RWPE2 (cell line): ENCODE measurements at regions not wholly inside any gene's neighbourhood (a gene's known extent, or its start where the extent isn't known, plus 50 kb on each side); places are given as distances from the start of the nearest gene placed in this dataset.
"Not testable (repeated sequence)": the region's sequence is repeated elsewhere in the genome, so short reads cannot be mapped to it uniquely, and the experiment has no call there.

Source experiments
- ATAC-seq: fragments of 200-7000 bp; cut with Tn5 transposase; 3 replicates; pipeline ENCODE4 v1.9.1; 2021; ENCODE audit warnings: low read depth
- DNase-seq: peaks from one replicate; pipeline ENCODE4 v3.0.0-alpha.2; 2020; ENCODE audit warnings: low spot score
- H3K27ac ChIP-seq: fragments of 450-650 bp; 2 replicates; pipeline ENCODE4 v1.5.1; 2017; ENCODE audit warnings: mild to moderate bottlenecking; ENCODE audit not compliant: poor library complexity, severe bottlenecking
- H3K27me3 ChIP-seq: fragments of 250-450 bp; sonication (Bioruptor Pico); 2 replicates; pipeline ENCODE4 v1.5.1; 2021; ENCODE audit warnings: mild to moderate bottlenecking, moderate library complexity; ENCODE audit not compliant: insufficient read depth, poor library complexity, severe bottlenecking
- H3K36me3 ChIP-seq: fragments of 250-450 bp; sonication (Bioruptor Pico); 2 replicates; pipeline ENCODE4 v1.5.1; 2020; ENCODE audit warnings: low read depth, mild to moderate bottlenecking, moderate library complexity
- H3K4me1 ChIP-seq: fragments of 250-450 bp; sonication (Bioruptor Pico); 2 replicates; pipeline ENCODE4 v1.5.1; 2021; ENCODE audit warnings: mild to moderate bottlenecking, moderate library complexity; ENCODE audit not compliant: insufficient read depth, poor library complexity, severe bottlenecking
- H3K4me3 ChIP-seq: fragments of 250-450 bp; sonication (Bioruptor Pico); 2 replicates; pipeline ENCODE4 v1.5.1; 2021; ENCODE audit warnings: mild to moderate bottlenecking, moderate library complexity; ENCODE audit not compliant: severe bottlenecking
- H3K9me3 ChIP-seq: fragments of 250-450 bp; sonication (Bioruptor Pico); 2 replicates; pipeline ENCODE4 v1.5.1; 2021; ENCODE audit warnings: mild to moderate bottlenecking, moderate library complexity; ENCODE audit not compliant: severe bottlenecking
- CTCF ChIP-seq: fragments of 450-650 bp; IDR thresholded peaks from one replicate; pipeline ENCODE4 v1.5.1; 2017; ENCODE audit warnings: mild to moderate bottlenecking, moderate library complexity; ENCODE audit not compliant: poor library complexity, severe bottlenecking

DNA sequence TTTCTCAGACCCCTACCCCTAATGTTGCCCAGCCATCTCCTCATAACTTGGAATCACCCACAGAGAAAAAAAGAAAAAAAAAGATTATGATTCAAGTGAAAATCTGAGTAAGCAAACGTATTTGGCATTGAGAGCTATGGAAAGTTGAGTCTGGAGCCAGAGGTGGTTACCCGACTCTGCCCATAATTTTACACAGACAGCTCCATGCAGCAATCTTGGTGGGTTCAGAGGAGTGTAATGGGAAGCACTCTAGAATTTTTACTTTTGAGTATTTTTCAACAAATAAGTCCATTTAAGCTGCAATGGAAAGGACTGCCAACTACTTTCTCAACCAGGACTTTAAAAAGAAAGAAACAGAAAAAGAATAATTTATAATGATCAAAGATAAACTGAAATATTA lies 62.7 kb downstream of the ZC3H11B start:
- no peaks in the 10 kb centered on the region for H3K4me1 ChIP-seq
- no peak for TF ChIP-seq CTCF
- no peak overlapping the region for H3K4me3 ChIP-seq
- H3K9me3 ChIP-seq = no peaks in the 10 kb centered on the region
- DNase-seq = no peak
- H3K27me3 ChIP-seq = no peaks in the 10 kb centered on the region
- no peak overlapping the region for H3K27ac ChIP-seq
- no peak for ATAC-seq
- H3K36me3 ChIP-seq = no peaks in the 10 kb centered on the region

- no peak for TF ChIP-seq CTCF
- ATAC-seq (no peak), DNase-seq (no peak)
- Histone ChIP-seq H3K27me3 (no peaks in the 10 kb centered on the region), H3K9me3 (no peaks in the 10 kb centered on the region), H3K4me1 (no peaks in the 10 kb centered on the region), H3K27ac (no peak overlapping the region), H3K36me3 (no peaks in the 10 kb centered on the region), H3K4me3 (no peak overlapping the region)
These were observed 63.7 kb downstream of the ZC3H11B start for GRCh38 chr1:219549215-219549614.

DNA sequence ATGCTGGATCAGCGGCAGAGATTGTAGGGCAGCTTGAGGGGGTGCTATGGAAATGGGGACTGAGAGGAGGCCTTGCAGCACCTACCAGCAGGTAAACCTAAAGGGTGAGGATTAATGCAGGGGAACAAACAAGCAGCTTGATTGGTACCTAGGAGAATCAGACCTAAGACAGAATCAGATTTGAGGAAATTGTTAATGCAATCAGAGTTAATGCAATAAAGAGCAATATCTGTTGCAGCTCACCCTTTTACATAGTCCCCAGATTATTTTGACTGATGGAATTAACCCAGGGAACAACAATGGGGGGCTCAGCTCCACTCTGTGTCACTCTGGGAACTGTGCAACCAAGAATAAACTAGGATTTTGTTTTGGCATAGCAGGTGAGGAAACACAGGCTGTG lies 64.5 kb downstream of the ZC3H11B start:
- no peaks in the 10 kb centered on the region for H3K4me1 ChIP-seq
- H3K4me3 ChIP-seq = no peak overlapping the region
- H3K36me3 ChIP-seq = no peaks in the 10 kb centered on the region
- H3K27me3 ChIP-seq = no peaks in the 10 kb centered on the region
- no peak for ATAC-seq
- no peak overlapping the region for H3K27ac ChIP-seq
- TF ChIP-seq CTCF = no peak
- no peak for DNase-seq
- no peaks in the 10 kb centered on the region for H3K9me3 ChIP-seq

DNA sequence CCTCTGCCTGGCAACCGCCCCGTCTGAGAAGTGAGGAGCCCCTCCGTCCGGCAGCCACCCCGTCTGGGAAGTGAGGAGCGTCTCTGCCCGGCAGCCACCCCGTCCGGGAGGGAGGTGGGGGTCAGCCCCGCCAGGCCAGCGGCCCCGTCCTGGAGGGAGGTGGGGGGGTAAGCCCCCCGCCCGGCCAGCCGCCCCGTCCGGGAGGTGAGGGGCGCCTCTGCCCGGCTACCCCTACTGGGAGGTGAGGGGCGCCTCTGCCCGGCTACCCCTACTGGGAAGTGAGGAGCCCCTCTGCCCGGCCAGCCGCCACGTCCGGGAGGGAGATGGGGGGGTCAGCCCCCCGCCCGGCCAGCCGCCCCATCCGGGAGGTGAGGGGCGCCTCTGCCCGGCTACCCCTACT lies 67.1 kb downstream of the ZC3H11B start:
- not testable (repeated sequence) for ATAC-seq, H3K36me3 ChIP-seq, H3K27ac ChIP-seq, DNase-seq, H3K27me3 ChIP-seq, H3K9me3 ChIP-seq, H3K4me3 ChIP-seq, H3K4me1 ChIP-seq

GRCh38 chr1:219544163-219544846 lies 68.6 kb downstream of the ZC3H11B start:
- Histone ChIP-seq H3K36me3 (no peaks in the 10 kb centered on the region), H3K9me3 (no peaks in the 10 kb centered on the region), H3K4me3 (no peak overlapping the region), H3K4me1 (no peaks in the 10 kb centered on the region), H3K27ac (no peak overlapping the region), H3K27me3 (no peaks in the 10 kb centered on the region)
- no peak for DNase-seq
- no peak for TF ChIP-seq CTCF
- ATAC-seq = no peak
